GM12878 (cell line): ENCODE measurements at regions not wholly inside any gene's neighbourhood (a gene's known extent, or its start where the extent isn't known, plus 50 kb on each side); places are given as distances from the start of the nearest gene placed in this dataset.

Experiments used
- BMI1 ChIP-seq: fragments of 450-650 bp; IDR thresholded peaks from 2 replicates; pipeline ENCODE4 v1.6.1; 2016; ENCODE audit warnings: mild to moderate bottlenecking, moderate library complexity, borderline replicate concordance
- CBX5 ChIP-seq: sonication (generic); IDR thresholded peaks from 2 replicates; pipeline ENCODE4 v1.6.1; 2016; ENCODE audit warnings: low read depth, moderate library complexity, mild to moderate bottlenecking, inconsistent platforms
- FOXM1 ChIP-seq: IDR thresholded peaks from 2 replicates; pipeline ENCODE4 v1.6.1; 2012; ENCODE audit warnings: low read depth, mild to moderate bottlenecking, inconsistent platforms, low read length, moderate library complexity
- KDM1A ChIP-seq: fragments of 200-600 bp; sonication (generic); IDR thresholded peaks from 2 replicates; pipeline ENCODE4 v1.6.1; 2016; ENCODE audit warnings: borderline replicate concordance
- MYC ChIP-seq: IDR thresholded peaks from 2 replicates; pipeline ENCODE4 v1.6.1; 2011; ENCODE audit warnings: mild to moderate bottlenecking, low read length, moderate library complexity, inconsistent platforms; ENCODE audit not compliant: insufficient read depth, insufficient replicate concordance, insufficient read length, severe bottlenecking
- SIN3A ChIP-seq: IDR thresholded peaks from 2 replicates; pipeline ENCODE4 v1.6.1; 2012; ENCODE audit warnings: low read depth, low read length, improper control_type of control experiment
- SKIL ChIP-seq: fragments of 450-650 bp; IDR thresholded peaks from 2 replicates; pipeline ENCODE4 v1.6.1; 2017; ENCODE audit warnings: mild to moderate bottlenecking, low read depth, inconsistent platforms; ENCODE audit not compliant: poor library complexity, severe bottlenecking
- ZBED1 ChIP-seq: IDR thresholded peaks from 2 replicates; pipeline ENCODE4 v1.6.1; 2016; ENCODE audit warnings: borderline replicate concordance
- TF ChIP-seq, protein P1 (sequence below): fragments of 450-650 bp; IDR thresholded peaks from 2 replicates; pipeline ENCODE4 v1.6.1; 2016; ENCODE audit warnings: mild to moderate bottlenecking
- TF ChIP-seq, protein P2 (sequence below): fragments of 450-650 bp; IDR thresholded peaks from 2 replicates; pipeline ENCODE4 v1.6.1; 2016; ENCODE audit warnings: mild to moderate bottlenecking, moderate library complexity, borderline replicate concordance
- TF ChIP-seq, protein P3 (sequence below): IDR thresholded peaks from 2 replicates; pipeline ENCODE4 v1.6.1; 2011; ENCODE audit warnings: borderline replicate concordance, low read depth, mild to moderate bottlenecking, moderate library complexity, low read length; ENCODE audit not compliant: insufficient read depth, poor library complexity, severe bottlenecking

GRCh38 chr20:39700528-39700927 is 738.4 kb downstream of the DHX35 start (continued):
- no peak for TF ChIP-seq SKIL
- TF ChIP-seq ZBED1: no peak
- TF ChIP-seq, protein P1, sequence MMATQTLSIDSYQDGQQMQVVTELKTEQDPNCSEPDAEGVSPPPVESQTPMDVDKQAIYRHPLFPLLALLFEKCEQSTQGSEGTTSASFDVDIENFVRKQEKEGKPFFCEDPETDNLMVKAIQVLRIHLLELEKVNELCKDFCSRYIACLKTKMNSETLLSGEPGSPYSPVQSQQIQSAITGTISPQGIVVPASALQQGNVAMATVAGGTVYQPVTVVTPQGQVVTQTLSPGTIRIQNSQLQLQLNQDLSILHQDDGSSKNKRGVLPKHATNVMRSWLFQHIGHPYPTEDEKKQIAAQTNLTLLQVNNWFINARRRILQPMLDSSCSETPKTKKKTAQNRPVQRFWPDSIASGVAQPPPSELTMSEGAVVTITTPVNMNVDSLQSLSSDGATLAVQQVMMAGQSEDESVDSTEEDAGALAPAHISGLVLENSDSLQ: no peak
- TF ChIP-seq, protein P2, sequence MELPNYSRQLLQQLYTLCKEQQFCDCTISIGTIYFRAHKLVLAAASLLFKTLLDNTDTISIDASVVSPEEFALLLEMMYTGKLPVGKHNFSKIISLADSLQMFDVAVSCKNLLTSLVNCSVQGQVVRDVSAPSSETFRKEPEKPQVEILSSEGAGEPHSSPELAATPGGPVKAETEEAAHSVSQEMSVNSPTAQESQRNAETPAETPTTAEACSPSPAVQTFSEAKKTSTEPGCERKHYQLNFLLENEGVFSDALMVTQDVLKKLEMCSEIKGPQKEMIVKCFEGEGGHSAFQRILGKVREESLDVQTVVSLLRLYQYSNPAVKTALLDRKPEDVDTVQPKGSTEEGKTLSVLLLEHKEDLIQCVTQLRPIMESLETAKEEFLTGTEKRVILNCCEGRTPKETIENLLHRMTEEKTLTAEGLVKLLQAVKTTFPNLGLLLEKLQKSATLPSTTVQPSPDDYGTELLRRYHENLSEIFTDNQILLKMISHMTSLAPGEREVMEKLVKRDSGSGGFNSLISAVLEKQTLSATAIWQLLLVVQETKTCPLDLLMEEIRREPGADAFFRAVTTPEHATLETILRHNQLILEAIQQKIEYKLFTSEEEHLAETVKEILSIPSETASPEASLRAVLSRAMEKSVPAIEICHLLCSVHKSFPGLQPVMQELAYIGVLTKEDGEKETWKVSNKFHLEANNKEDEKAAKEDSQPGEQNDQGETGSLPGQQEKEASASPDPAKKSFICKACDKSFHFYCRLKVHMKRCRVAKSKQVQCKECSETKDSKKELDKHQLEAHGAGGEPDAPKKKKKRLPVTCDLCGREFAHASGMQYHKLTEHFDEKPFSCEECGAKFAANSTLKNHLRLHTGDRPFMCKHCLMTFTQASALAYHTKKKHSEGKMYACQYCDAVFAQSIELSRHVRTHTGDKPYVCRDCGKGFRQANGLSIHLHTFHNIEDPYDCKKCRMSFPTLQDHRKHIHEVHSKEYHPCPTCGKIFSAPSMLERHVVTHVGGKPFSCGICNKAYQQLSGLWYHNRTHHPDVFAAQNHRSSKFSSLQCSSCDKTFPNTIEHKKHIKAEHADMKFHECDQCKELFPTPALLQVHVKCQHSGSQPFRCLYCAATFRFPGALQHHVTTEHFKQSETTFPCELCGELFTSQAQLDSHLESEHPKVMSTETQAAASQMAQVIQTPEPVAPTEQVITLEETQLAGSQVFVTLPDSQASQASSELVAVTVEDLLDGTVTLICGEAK: no peak
- no peak for TF ChIP-seq KDM1A
- TF ChIP-seq FOXM1: no peak
- no peak for TF ChIP-seq MYC
- TF ChIP-seq BMI1: no peak
- no peak for TF ChIP-seq CBX5
- TF ChIP-seq SIN3A: no peak
- TF ChIP-seq, protein P3, sequence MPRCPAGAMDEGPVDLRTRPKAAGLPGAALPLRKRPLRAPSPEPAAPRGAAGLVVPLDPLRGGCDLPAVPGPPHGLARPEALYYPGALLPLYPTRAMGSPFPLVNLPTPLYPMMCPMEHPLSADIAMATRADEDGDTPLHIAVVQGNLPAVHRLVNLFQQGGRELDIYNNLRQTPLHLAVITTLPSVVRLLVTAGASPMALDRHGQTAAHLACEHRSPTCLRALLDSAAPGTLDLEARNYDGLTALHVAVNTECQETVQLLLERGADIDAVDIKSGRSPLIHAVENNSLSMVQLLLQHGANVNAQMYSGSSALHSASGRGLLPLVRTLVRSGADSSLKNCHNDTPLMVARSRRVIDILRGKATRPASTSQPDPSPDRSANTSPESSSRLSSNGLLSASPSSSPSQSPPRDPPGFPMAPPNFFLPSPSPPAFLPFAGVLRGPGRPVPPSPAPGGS: no peak
- TF ChIP-seq, all 136 proteins: peak for 0
